Neural cell (in vitro differentiated cells): ENCODE measurements at regions not wholly inside any gene's neighbourhood (a gene's known extent, or its start where the extent isn't known, plus 50 kb on each side); places are given as distances from the start of the nearest gene placed in this dataset.

ENCODE experiments used
- EP300 ChIP-seq: fragments of 450-650 bp; conservative IDR thresholded peaks from 2 replicates; pipeline ENCODE4 v1.6.1; 2014; ENCODE audit warnings: antibody characterized with exemption, mild to moderate bottlenecking, moderate library complexity; ENCODE audit not compliant: poor library complexity, severe bottlenecking
- RAD21 ChIP-seq: fragments of 450-650 bp; conservative IDR thresholded peaks from 2 replicates; pipeline ENCODE4 v1.6.1; 2014; ENCODE audit warnings: antibody characterized with exemption, mild to moderate bottlenecking, moderate library complexity
- TF ChIP-seq, protein P1 (sequence below): fragments of 450-650 bp; IDR thresholded peaks from 2 replicates; pipeline ENCODE4 v1.5.1; 2014; ENCODE audit warnings: antibody characterized with exemption, mild to moderate bottlenecking, moderate library complexity; ENCODE audit not compliant: poor library complexity, severe bottlenecking

- no peak for TF ChIP-seq RAD21
- TF ChIP-seq, protein P1, sequence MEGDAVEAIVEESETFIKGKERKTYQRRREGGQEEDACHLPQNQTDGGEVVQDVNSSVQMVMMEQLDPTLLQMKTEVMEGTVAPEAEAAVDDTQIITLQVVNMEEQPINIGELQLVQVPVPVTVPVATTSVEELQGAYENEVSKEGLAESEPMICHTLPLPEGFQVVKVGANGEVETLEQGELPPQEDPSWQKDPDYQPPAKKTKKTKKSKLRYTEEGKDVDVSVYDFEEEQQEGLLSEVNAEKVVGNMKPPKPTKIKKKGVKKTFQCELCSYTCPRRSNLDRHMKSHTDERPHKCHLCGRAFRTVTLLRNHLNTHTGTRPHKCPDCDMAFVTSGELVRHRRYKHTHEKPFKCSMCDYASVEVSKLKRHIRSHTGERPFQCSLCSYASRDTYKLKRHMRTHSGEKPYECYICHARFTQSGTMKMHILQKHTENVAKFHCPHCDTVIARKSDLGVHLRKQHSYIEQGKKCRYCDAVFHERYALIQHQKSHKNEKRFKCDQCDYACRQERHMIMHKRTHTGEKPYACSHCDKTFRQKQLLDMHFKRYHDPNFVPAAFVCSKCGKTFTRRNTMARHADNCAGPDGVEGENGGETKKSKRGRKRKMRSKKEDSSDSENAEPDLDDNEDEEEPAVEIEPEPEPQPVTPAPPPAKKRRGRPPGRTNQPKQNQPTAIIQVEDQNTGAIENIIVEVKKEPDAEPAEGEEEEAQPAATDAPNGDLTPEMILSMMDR = no peak
- no peak for TF ChIP-seq EP300
Observed at GRCh38 chr9:36760667-36761420, 188.1 kb downstream of the MELK start.
